Keratinocyte (primary cell): ENCODE measurements at regions not wholly inside any gene's neighbourhood (a gene's known extent, or its start where the extent isn't known, plus 50 kb on each side); places are given as distances from the start of the nearest gene placed in this dataset.

Experiments used
- DNase-seq: peaks from one replicate; pipeline ENCODE4 v3.0.0-alpha.2; 2011; ENCODE audit warnings: low read depth, missing footprints, low spot score
- FAIRE-seq: peaks from 2 replicates; lab custom pipeline; 2011; peaks lifted over from hg19 to GRCh38; lab: Jason Lieb, UNC
- H2AFZ ChIP-seq: 2 replicates; pipeline ENCODE4 v1.6.0; 2012; ENCODE audit warnings: low read length, control low read depth, inconsistent platforms; ENCODE audit not compliant: control insufficient read depth
- H3K27ac ChIP-seq: 2 replicates; pipeline ENCODE4 v1.5.1; 2011; ENCODE audit warnings: low read length; ENCODE audit not compliant: control insufficient read depth, insufficient read depth
- H3K27me3 ChIP-seq: 3 replicates; pipeline ENCODE4 v1.6.0; 2011; ENCODE audit warnings: low read length; ENCODE audit not compliant: control insufficient read depth, insufficient read depth; ENCODE audit errors: extremely low read depth
- H3K36me3 ChIP-seq, 2 experiments: 2 replicates in 1 of 2; 3 replicates in 1 of 2; pipeline ENCODE4 v1.5.1; 2011; ENCODE audit warnings: low read length in 2 of 2, mild to moderate bottlenecking in 1 of 2; ENCODE audit not compliant: control insufficient read depth in 2 of 2, insufficient read depth in 2 of 2; ENCODE audit errors: extremely low read depth in 1 of 2
- H3K4me1 ChIP-seq: 3 replicates; pipeline ENCODE4 v1.5.1; 2011; ENCODE audit warnings: low read length; ENCODE audit not compliant: control insufficient read depth, insufficient read depth; ENCODE audit errors: extremely low read depth
- H3K4me2 ChIP-seq: 3 replicates; pipeline ENCODE4 v1.6.0; 2011; ENCODE audit warnings: low read depth, low read length; ENCODE audit not compliant: control insufficient read depth, insufficient read depth; ENCODE audit errors: extremely low read depth
- H3K4me3 ChIP-seq, 3 experiments: fragments of 200-600 bp in 1 of 3; sonication (generic) in 1 of 3; 2 replicates in 2 of 3; 3 replicates in 1 of 3; pipeline ENCODE4 v1.5.1; 2011 to 2016; ENCODE audit warnings: low read length in 3 of 3, mild to moderate bottlenecking in 3 of 3, control low read depth in 2 of 3, inconsistent platforms in 1 of 3, low read depth in 1 of 3, mixed read lengths in 1 of 3, mixed run types in 1 of 3, moderate library complexity in 1 of 3; ENCODE audit not compliant: control insufficient read depth in 2 of 3, insufficient read depth in 2 of 3; ENCODE audit errors: extremely low read depth in 1 of 3
- H3K79me2 ChIP-seq: 2 replicates; pipeline ENCODE4 v1.6.0; 2012; ENCODE audit warnings: low read length; ENCODE audit not compliant: control insufficient read depth, insufficient read depth
- H3K9ac ChIP-seq: 3 replicates; pipeline ENCODE4 v1.6.0; 2011; ENCODE audit warnings: low read length; ENCODE audit not compliant: control insufficient read depth, insufficient read depth; ENCODE audit errors: extremely low read depth
- H3K9me1 ChIP-seq: 3 replicates; pipeline ENCODE4 v1.6.0; 2011; ENCODE audit warnings: low read length; ENCODE audit not compliant: control insufficient read depth, insufficient read depth; ENCODE audit errors: extremely low read depth
- H3K9me3 ChIP-seq: 2 replicates; pipeline ENCODE4 v1.5.1; 2012; ENCODE audit warnings: low read depth, low read length; ENCODE audit not compliant: control insufficient read depth
- H4K20me1 ChIP-seq: 3 replicates; pipeline ENCODE4 v1.6.0; 2011; ENCODE audit warnings: low read length; ENCODE audit not compliant: control insufficient read depth, insufficient read depth; ENCODE audit errors: extremely low read depth
- CTCF ChIP-seq, 3 experiments: IDR thresholded peaks in 1 of 3; conservative IDR thresholded peaks in 1 of 3; optimal IDR thresholded peaks in 1 of 3; 2 replicates in 2 of 3; 3 replicates in 1 of 3; pipeline versions ENCODE3 to v1.5.1; 2011; ENCODE audit warnings: low read length in 3 of 3, mild to moderate bottlenecking in 3 of 3, moderate library complexity in 2 of 3, control low read depth in 1 of 3, inconsistent platforms in 1 of 3; ENCODE audit not compliant: insufficient read depth in 2 of 3; ENCODE audit errors: extremely low read depth in 1 of 3
- EZH2 ChIP-seq: IDR thresholded peaks from one replicate; pipeline ENCODE4 v1.6.1; 2012; ENCODE audit warnings: inconsistent platforms, mild to moderate bottlenecking, low read length, moderate library complexity
- dilution Hi-C: fragments of 300-500 bp; cut with MboI; formaldehyde crosslinking; loops from one replicate; pipeline ENCODE4 v1.7.0; 2020; ENCODE audit warnings: low sequenced_read_pairs; ENCODE audit not compliant: extremely low pct_ligation_motif_present

GRCh38 chr4:34791209-34791608 is 1453.1 kb downstream of the ARAP2 start:
- H3K4me3 ChIP-seq: no peak overlapping the region
- DNase-seq (no peak), FAIRE-seq (no peak)
- no peaks in the 10 kb centered on the region for H3K79me2 ChIP-seq
- no peak overlapping the region for H2AFZ ChIP-seq
- dilution Hi-C loops: no loop called here
- no peaks in the 10 kb centered on the region for H3K4me1 ChIP-seq
- no peaks in the 10 kb centered on the region for H4K20me1 ChIP-seq
- H3K9me1 ChIP-seq: no peaks in the 10 kb centered on the region
- no peak for TF ChIP-seq CTCF (optimal IDR thresholded peaks at IDR 0.05 in 1 of 3, IDR thresholded peaks at IDR 0.05 in 1 of 3, conservative IDR thresholded peaks at IDR 0.05 in 1 of 3; ENCODE audit: extremely low read depth in 1 of 3, insufficient read depth in 2 of 3, low read length in 3 of 3)
- no peak for TF ChIP-seq EZH2
- no peak overlapping the region for H3K9ac ChIP-seq
- no peak overlapping the region for H3K4me2 ChIP-seq
- no peaks in the 10 kb centered on the region for H3K27me3 ChIP-seq
- no peaks in the 10 kb centered on the region for H3K9me3 ChIP-seq
- H3K36me3 ChIP-seq: no peaks in the 10 kb centered on the region
- H3K27ac ChIP-seq: no peak overlapping the region

DNA sequence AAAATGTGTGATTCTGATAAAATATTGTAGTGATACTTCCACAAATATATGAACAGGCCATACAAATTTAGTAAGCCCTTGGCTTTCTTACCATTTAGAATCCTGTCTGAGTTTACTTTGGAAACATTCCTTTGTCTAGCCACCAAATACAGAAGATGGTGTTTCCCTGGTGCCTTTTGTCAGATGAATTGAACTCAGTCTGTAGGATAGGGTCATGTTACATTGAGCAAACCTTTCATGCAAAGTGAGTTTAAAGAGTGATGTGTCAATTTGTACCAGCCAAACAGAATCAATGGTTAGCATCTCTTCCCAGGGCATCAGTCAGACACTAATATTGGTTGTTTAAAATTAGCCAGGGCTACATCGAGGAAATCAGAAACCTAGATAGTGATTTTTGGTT is 1443.4 kb downstream of the ARAP2 start:
- FAIRE-seq: no peak
- dilution Hi-C loops: no loop called here

More for the DNA sequence above, 1443.4 kb downstream of the ARAP2 start:
- no peak for TF ChIP-seq CTCF (optimal IDR thresholded peaks at IDR 0.05 in 1 of 3, IDR thresholded peaks at IDR 0.05 in 1 of 3, conservative IDR thresholded peaks at IDR 0.05 in 1 of 3; ENCODE audit: extremely low read depth in 1 of 3, insufficient read depth in 2 of 3, low read length in 3 of 3)
- no peak for TF ChIP-seq EZH2
- no peaks in the 10 kb centered on the region for H3K36me3 ChIP-seq
- DNase-seq: no peak
- H3K79me2 ChIP-seq: no peaks in the 10 kb centered on the region
- H3K27me3 ChIP-seq: no peaks in the 10 kb centered on the region
- no peak overlapping the region for H3K27ac ChIP-seq
- no peak overlapping the region for H2AFZ ChIP-seq
- no peaks in the 10 kb centered on the region for H4K20me1 ChIP-seq
- H3K9me3 ChIP-seq: no peaks in the 10 kb centered on the region
- H3K4me2 ChIP-seq: no peak overlapping the region
- H3K4me3 ChIP-seq: no peak overlapping the region
- H3K9me1 ChIP-seq: no peaks in the 10 kb centered on the region
- no peak overlapping the region for H3K9ac ChIP-seq
- H3K4me1 ChIP-seq: no peaks in the 10 kb centered on the region
